ENCODE measurements at regions not wholly inside any gene's neighbourhood (a gene's known extent, or its start where the extent isn't known, plus 50 kb on each side); places are given as distances from the start of the nearest gene placed in this dataset.

DNA sequence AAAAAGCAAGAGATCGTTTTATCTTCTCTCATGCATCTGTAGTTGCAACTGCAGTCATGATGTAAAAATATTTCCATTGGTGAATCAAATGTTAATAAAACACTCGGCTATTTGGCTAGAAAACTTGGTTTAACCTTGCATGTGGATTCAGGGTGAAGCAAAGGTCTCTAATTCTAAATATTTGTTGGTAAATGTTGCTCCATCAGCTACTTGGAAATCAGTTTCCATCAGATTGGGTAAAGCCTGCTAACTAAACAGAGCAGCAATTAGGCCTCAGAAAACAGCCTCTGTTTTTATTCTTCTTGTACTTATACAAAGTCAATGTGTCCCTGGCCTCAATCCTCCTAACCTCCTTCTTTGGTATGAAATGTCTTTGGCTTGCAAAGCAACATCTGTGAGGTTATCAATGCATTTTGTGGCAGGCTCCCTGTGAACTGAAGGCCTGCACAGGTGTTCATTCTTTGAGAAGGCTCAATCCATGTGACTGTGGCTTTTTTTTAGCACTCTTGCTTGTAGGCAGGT is 312.3 kb downstream of the WDR72 start:
- Histone ChIP-seq H3K4me1 (ENCODE audit: control insufficient read depth in 1 of 2, insufficient read depth in 2 of 2, low read length in 2 of 2) (peaks cover 3 to 7% of the 10 kb centered on the region in 2 donors), H3K4me3 (ENCODE audit: low read depth in 1 of 2, low read length in 2 of 2) (no peak overlapping the region), H3K9me3 (ENCODE audit: control insufficient read depth in 1 of 2, low read length in 2 of 2) (no peaks in the 10 kb centered on the region), H3K9ac (ENCODE audit: low read depth in 1 of 2, low read length in 2 of 2) (no peak overlapping the region), H3K27ac (ENCODE audit: low read depth, low read length) (no peak overlapping the region), H3K27me3 (ENCODE audit: control insufficient read depth in 1 of 2, insufficient read depth in 2 of 2, low read length in 2 of 2) (no peaks in the 10 kb centered on the region), H3K36me3 (ENCODE audit: control insufficient read depth in 1 of 2, insufficient read depth in 2 of 2, low read length in 2 of 2) (no peaks in the 10 kb centered on the region)

GRCh38 chr15:53446376-53446775 is 313.1 kb downstream of the WDR72 start:
- no peak overlapping the region for H3K9ac ChIP-seq (ENCODE audit: low read depth in 1 of 2, low read length in 2 of 2)
- no peaks in the 10 kb centered on the region for H3K9me3 ChIP-seq (ENCODE audit: control insufficient read depth in 1 of 2, low read length in 2 of 2)
- no peak overlapping the region for H3K4me3 ChIP-seq (ENCODE audit: low read depth in 1 of 2, low read length in 2 of 2)
- H3K4me1 ChIP-seq (ENCODE audit: control insufficient read depth in 1 of 2, insufficient read depth in 2 of 2, low read length in 2 of 2), result peaks cover 0 to 3% of the 10 kb centered on the region in 2 donors
- H3K36me3 ChIP-seq (ENCODE audit: control insufficient read depth in 1 of 2, insufficient read depth in 2 of 2, low read length in 2 of 2), result no peaks in the 10 kb centered on the region
- no peaks in the 10 kb centered on the region for H3K27me3 ChIP-seq (ENCODE audit: control insufficient read depth in 1 of 2, insufficient read depth in 2 of 2, low read length in 2 of 2)
- H3K27ac ChIP-seq (ENCODE audit: low read depth, low read length), result no peak overlapping the region

DNA sequence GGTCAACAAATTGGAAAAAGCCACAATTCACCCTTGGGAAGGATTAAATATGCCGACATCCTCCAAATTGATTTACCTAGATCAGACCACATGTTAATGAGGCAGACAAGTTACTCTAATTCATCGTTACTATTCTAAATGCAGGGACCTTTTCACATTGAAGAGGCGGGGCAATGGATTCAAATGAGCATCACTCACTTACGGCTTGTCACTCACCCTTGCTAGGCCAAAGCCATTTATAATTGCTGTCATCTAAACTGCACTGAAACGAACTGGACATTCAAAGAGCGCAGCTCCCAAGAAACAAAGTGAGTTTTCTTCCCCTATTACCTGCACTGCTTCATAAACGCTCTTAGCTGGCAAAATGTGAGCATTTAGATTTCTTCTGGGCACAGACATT is 313.9 kb downstream of the WDR72 start:
- no peak overlapping the region for H3K27ac ChIP-seq (ENCODE audit: low read depth, low read length)
- no peak overlapping the region for H3K9ac ChIP-seq (ENCODE audit: low read depth in 1 of 2, low read length in 2 of 2)
- H3K27me3 ChIP-seq (ENCODE audit: control insufficient read depth in 1 of 2, insufficient read depth in 2 of 2, low read length in 2 of 2), result no peaks in the 10 kb centered on the region
- no peaks in the 10 kb centered on the region for H3K36me3 ChIP-seq (ENCODE audit: control insufficient read depth in 1 of 2, insufficient read depth in 2 of 2, low read length in 2 of 2)
- no peaks in the 10 kb centered on the region for H3K9me3 ChIP-seq (ENCODE audit: control insufficient read depth in 1 of 2, low read length in 2 of 2)
- H3K4me3 ChIP-seq (ENCODE audit: low read depth in 1 of 2, low read length in 2 of 2), result no peak overlapping the region
- peaks cover 0 to 3% of the 10 kb centered on the region in 2 donors for H3K4me1 ChIP-seq (ENCODE audit: control insufficient read depth in 1 of 2, insufficient read depth in 2 of 2, low read length in 2 of 2)

GRCh38 chr15:53437985-53438841 is 321.2 kb downstream of the WDR72 start:
- no peak overlapping the region for H3K27ac ChIP-seq (ENCODE audit: low read depth, low read length)
- no peaks in the 10 kb centered on the region for H3K36me3 ChIP-seq (ENCODE audit: control insufficient read depth in 1 of 2, insufficient read depth in 2 of 2, low read length in 2 of 2)
- no peaks in the 10 kb centered on the region for H3K27me3 ChIP-seq (ENCODE audit: control insufficient read depth in 1 of 2, insufficient read depth in 2 of 2, low read length in 2 of 2)
- no peak overlapping the region for H3K4me3 ChIP-seq (ENCODE audit: low read depth in 1 of 2, low read length in 2 of 2)
- H3K4me1 ChIP-seq (ENCODE audit: control insufficient read depth in 1 of 2, insufficient read depth in 2 of 2, low read length in 2 of 2), result no peaks in the 10 kb centered on the region
- H3K9ac ChIP-seq (ENCODE audit: low read depth in 1 of 2, low read length in 2 of 2), result no peak overlapping the region
- no peaks in the 10 kb centered on the region for H3K9me3 ChIP-seq (ENCODE audit: control insufficient read depth in 1 of 2, low read length in 2 of 2)

DNA sequence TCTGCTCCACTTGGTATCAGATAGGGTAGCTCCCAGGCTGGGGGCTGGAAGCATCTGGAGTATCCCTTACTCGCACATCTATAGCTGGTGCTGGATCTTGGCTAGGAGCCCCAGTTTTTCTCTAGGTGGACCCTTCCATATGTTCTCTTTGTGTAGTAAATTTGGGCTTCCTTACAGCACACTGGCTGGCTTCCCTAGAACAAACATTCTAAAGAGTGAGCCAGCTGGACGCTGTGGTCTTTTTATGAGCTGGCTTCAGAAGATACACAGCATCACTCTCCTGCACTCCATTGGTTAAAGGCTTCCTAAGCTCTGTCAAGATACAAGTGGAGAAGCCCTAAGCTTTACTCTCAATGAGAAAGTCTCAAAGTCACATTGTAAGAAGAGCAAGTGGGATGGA is 322.1 kb downstream of the WDR72 start:
- no peak overlapping the region for H3K4me3 ChIP-seq (ENCODE audit: low read depth in 1 of 2, low read length in 2 of 2)
- H3K27ac ChIP-seq (ENCODE audit: low read depth, low read length), result no peak overlapping the region
- H3K9ac ChIP-seq (ENCODE audit: low read depth in 1 of 2, low read length in 2 of 2), result no peak overlapping the region
- H3K27me3 ChIP-seq (ENCODE audit: control insufficient read depth in 1 of 2, insufficient read depth in 2 of 2, low read length in 2 of 2), result no peaks in the 10 kb centered on the region
- H3K9me3 ChIP-seq (ENCODE audit: control insufficient read depth in 1 of 2, low read length in 2 of 2), result no peaks in the 10 kb centered on the region
- H3K4me1 ChIP-seq (ENCODE audit: control insufficient read depth in 1 of 2, insufficient read depth in 2 of 2, low read length in 2 of 2), result no peaks in the 10 kb centered on the region
- no peaks in the 10 kb centered on the region for H3K36me3 ChIP-seq (ENCODE audit: control insufficient read depth in 1 of 2, insufficient read depth in 2 of 2, low read length in 2 of 2)

DNA sequence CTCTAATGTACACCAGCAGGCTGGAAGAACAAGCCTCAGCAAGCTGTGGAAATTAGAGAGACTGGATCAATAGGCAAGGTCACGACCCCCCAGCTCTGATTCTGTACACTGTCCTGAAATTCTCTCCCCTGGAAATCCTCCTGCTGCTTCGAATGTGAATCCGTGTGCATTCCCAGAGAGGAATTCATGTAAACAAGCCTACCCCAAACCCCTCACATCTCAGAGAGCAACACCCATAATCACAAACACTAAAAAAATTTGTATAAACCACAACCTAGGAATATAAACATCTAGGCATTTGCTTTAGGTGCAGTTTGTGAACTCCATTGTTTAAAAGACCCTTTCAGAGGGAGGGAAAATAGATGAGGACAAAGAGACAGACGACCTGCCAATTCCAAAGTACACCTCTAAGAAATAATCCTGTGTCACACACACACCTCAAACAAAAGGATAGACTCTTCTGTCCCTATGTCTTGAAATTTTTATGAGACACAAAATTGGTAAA is 325.2 kb downstream of the WDR72 start:
- Histone ChIP-seq H3K4me3 (ENCODE audit: low read depth in 1 of 2, low read length in 2 of 2) (no peak overlapping the region), H3K9me3 (ENCODE audit: control insufficient read depth in 1 of 2, low read length in 2 of 2) (no peaks in the 10 kb centered on the region), H3K27ac (ENCODE audit: low read depth, low read length) (no peak overlapping the region), H3K36me3 (ENCODE audit: control insufficient read depth in 1 of 2, insufficient read depth in 2 of 2, low read length in 2 of 2) (no peaks in the 10 kb centered on the region), H3K4me1 (ENCODE audit: control insufficient read depth in 1 of 2, insufficient read depth in 2 of 2, low read length in 2 of 2) (no peaks in the 10 kb centered on the region), H3K27me3 (ENCODE audit: control insufficient read depth in 1 of 2, insufficient read depth in 2 of 2, low read length in 2 of 2) (no peaks in the 10 kb centered on the region), H3K9ac (ENCODE audit: low read depth in 1 of 2, low read length in 2 of 2) (no peak overlapping the region)

DNA sequence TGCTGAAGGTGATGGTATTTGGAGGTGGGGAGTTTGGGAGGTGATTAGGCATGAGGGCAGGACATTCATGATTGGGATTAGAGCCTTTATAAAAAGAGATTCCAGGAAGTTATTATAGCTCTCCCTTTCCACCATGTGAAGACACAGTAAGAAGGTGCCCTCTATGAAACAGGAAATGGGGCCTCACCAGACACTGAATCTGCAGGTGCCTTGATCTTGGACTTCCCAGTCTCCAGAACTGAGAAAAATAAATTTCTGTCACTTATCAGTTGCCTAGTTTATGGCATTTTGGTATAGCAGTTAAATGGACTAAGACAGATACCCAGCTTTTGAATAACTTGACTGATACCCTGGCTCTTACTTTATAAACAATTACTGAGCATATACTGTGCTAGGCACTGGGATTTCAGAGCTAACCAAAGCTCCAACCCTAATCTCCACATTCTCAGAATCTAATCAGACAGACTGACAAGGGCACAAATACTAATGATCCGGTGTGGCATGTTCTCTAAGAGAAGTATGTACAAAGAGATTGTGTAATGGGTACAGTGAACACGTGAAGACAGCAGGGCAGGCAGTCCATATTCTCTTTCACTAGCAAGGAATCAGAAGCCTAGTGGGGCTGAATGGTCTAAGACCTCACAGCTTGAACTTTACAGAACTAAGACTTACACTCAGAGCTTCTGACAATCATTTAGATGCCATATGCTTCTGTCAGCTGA is 343.1 kb downstream of the WDR72 start:
- Histone ChIP-seq H3K4me3 (ENCODE audit: low read depth in 1 of 2, low read length in 2 of 2) (no peak overlapping the region), H3K4me1 (ENCODE audit: control insufficient read depth in 1 of 2, insufficient read depth in 2 of 2, low read length in 2 of 2) (no peaks in the 10 kb centered on the region), H3K9me3 (ENCODE audit: control insufficient read depth in 1 of 2, low read length in 2 of 2) (no peaks in the 10 kb centered on the region), H3K27me3 (ENCODE audit: control insufficient read depth in 1 of 2, insufficient read depth in 2 of 2, low read length in 2 of 2) (no peaks in the 10 kb centered on the region), H3K27ac (ENCODE audit: low read depth, low read length) (no peak overlapping the region), H3K36me3 (ENCODE audit: control insufficient read depth in 1 of 2, insufficient read depth in 2 of 2, low read length in 2 of 2) (no peaks in the 10 kb centered on the region), H3K9ac (ENCODE audit: low read depth in 1 of 2, low read length in 2 of 2) (no peak overlapping the region)

DNA sequence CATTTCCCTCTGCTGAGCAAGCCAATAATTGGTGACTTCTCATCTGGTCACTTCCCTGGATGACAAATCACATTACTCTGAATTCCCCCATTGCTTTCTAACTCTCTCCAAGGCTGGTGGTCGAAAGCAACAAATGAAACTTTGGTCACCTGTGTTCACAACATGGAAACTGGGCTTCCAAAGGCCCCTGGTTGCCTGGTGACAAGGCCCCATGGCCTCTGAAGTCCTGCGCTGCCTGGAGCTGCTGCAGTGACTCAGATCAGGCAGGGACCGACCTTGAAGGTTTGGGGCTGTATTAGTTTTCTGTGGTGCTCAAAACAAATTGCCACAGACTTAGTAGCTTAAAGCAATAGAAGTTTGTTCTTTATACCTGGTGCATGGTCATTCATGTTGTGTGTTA is 345.3 kb downstream of the WDR72 start:
- H3K27ac ChIP-seq (ENCODE audit: low read depth, low read length), result no peak overlapping the region
- no peaks in the 10 kb centered on the region for H3K27me3 ChIP-seq (ENCODE audit: control insufficient read depth in 1 of 2, insufficient read depth in 2 of 2, low read length in 2 of 2)
- H3K4me3 ChIP-seq (ENCODE audit: low read depth in 1 of 2, low read length in 2 of 2), result no peak overlapping the region
- H3K4me1 ChIP-seq (ENCODE audit: control insufficient read depth in 1 of 2, insufficient read depth in 2 of 2, low read length in 2 of 2), result no peaks in the 10 kb centered on the region
- no peak overlapping the region for H3K9ac ChIP-seq (ENCODE audit: low read depth in 1 of 2, low read length in 2 of 2)
- H3K9me3 ChIP-seq (ENCODE audit: control insufficient read depth in 1 of 2, low read length in 2 of 2), result no peaks in the 10 kb centered on the region
- no peaks in the 10 kb centered on the region for H3K36me3 ChIP-seq (ENCODE audit: control insufficient read depth in 1 of 2, insufficient read depth in 2 of 2, low read length in 2 of 2)

GRCh38 chr15:53412542-53412941 is 346.9 kb downstream of the WDR72 start:
- H3K4me3 ChIP-seq (ENCODE audit: low read depth in 1 of 2, low read length in 2 of 2), result no peak overlapping the region
- no peaks in the 10 kb centered on the region for H3K4me1 ChIP-seq (ENCODE audit: control insufficient read depth in 1 of 2, insufficient read depth in 2 of 2, low read length in 2 of 2)
- no peaks in the 10 kb centered on the region for H3K27me3 ChIP-seq (ENCODE audit: control insufficient read depth in 1 of 2, insufficient read depth in 2 of 2, low read length in 2 of 2)
- H3K36me3 ChIP-seq (ENCODE audit: control insufficient read depth in 1 of 2, insufficient read depth in 2 of 2, low read length in 2 of 2), result no peaks in the 10 kb centered on the region
- no peak overlapping the region for H3K9ac ChIP-seq (ENCODE audit: low read depth in 1 of 2, low read length in 2 of 2)
- no peak overlapping the region for H3K27ac ChIP-seq (ENCODE audit: low read depth, low read length)
- H3K9me3 ChIP-seq (ENCODE audit: control insufficient read depth in 1 of 2, low read length in 2 of 2), result no peaks in the 10 kb centered on the region

DNA sequence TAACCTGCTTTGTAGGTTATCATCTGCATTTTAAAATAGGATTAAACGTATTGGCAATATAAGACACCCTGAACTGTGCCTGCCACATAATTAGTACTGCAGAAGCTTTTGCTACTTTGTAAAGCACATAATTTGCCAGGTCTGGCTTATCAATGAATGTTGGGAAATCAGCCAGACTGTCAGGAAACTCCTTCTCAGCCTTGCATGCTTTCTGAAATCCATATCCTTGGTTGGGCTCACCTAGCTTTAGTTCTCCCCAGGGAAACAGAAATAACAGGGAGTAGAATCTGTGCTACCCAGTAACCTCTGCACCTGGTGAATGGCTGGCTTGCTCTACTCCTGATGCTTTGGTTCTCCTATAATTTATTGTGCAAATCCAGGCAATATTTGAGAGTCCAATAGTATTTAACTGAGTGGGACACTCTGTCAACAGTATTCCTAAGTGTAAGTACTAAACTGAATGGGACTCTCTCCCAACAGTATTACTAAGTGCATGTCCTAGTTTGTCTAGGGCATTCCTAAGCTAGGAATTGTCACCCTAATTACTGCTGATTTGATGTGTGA is 354.5 kb downstream of the WDR72 start:
- no peak overlapping the region for H3K27ac ChIP-seq (ENCODE audit: low read depth, low read length)
- no peaks in the 10 kb centered on the region for H3K36me3 ChIP-seq (ENCODE audit: control insufficient read depth in 1 of 2, insufficient read depth in 2 of 2, low read length in 2 of 2)
- no peaks in the 10 kb centered on the region for H3K27me3 ChIP-seq (ENCODE audit: control insufficient read depth in 1 of 2, insufficient read depth in 2 of 2, low read length in 2 of 2)

More for the DNA sequence above, 354.5 kb downstream of the WDR72 start:
- Histone ChIP-seq H3K9ac (ENCODE audit: low read depth in 1 of 2, low read length in 2 of 2) (no peak overlapping the region), H3K9me3 (ENCODE audit: control insufficient read depth in 1 of 2, low read length in 2 of 2) (no peaks in the 10 kb centered on the region), H3K4me1 (ENCODE audit: control insufficient read depth in 1 of 2, insufficient read depth in 2 of 2, low read length in 2 of 2) (no peaks in the 10 kb centered on the region), H3K4me3 (ENCODE audit: low read depth in 1 of 2, low read length in 2 of 2) (no peak overlapping the region)
